BLaER1 (cell line): ENCODE measurements at regions not wholly inside any gene's neighbourhood (a gene's known extent, or its start where the extent isn't known, plus 50 kb on each side); places are given as distances from the start of the nearest gene placed in this dataset.

Source experiments
- H3K27ac ChIP-seq: shearing (Covaris generic); formaldehyde crosslinking; 2 replicates; pipeline ENCODE4 v1.8.1; 2022
- H3K27me3 ChIP-seq: shearing (Covaris generic); formaldehyde crosslinking; 2 replicates; pipeline ENCODE4 v1.8.1; 2022
- H3K36me3 ChIP-seq: shearing (Covaris generic); formaldehyde crosslinking; 2 replicates; pipeline ENCODE4 v1.8.1; 2022
- H3K4me1 ChIP-seq: shearing (Covaris generic); formaldehyde crosslinking; 2 replicates; pipeline ENCODE4 v1.8.1; 2022
- H3K4me2 ChIP-seq: shearing (Covaris generic); formaldehyde crosslinking; 2 replicates; pipeline ENCODE4 v1.8.1; 2022
- H3K4me3 ChIP-seq: shearing (Covaris generic); formaldehyde crosslinking; 2 replicates; pipeline ENCODE4 v1.8.1; 2022
- H3K9ac ChIP-seq: shearing (Covaris generic); formaldehyde crosslinking; 2 replicates; pipeline ENCODE4 v1.8.1; 2022
- H3K9me3 ChIP-seq: shearing (Covaris generic); formaldehyde crosslinking; 2 replicates; pipeline ENCODE4 v1.8.1; 2022
- H4K20me1 ChIP-seq: shearing (Covaris generic); formaldehyde crosslinking; 2 replicates; pipeline ENCODE4 v1.8.1; 2022
- Cebpa-rat ChIP-seq: shearing (Covaris generic); IDR thresholded peaks from 2 replicates; pipeline ENCODE4 v1.8.1; 2022

- Histone ChIP-seq H3K9me3 (peaks cover 22% of the 10 kb centered on the region), H3K36me3 (no peaks in the 10 kb centered on the region), H3K27me3 (no peaks in the 10 kb centered on the region), H3K9ac (no peak overlapping the region), H3K4me3 (no peak overlapping the region), H3K4me1 (no peaks in the 10 kb centered on the region), H3K4me2 (no peak overlapping the region), H4K20me1 (no peaks in the 10 kb centered on the region), H3K27ac (no peak overlapping the region)
- TF ChIP-seq Cebpa-rat = no peak
Measured at GRCh38 chr12:46682148-46682547, 143.6 kb downstream of the SLC38A4 start.

GRCh38 chr12:46680506-46680905, 145.3 kb downstream of the SLC38A4 start:
- Histone ChIP-seq H3K36me3 (no peaks in the 10 kb centered on the region), H3K9me3 (peaks cover 19% of the 10 kb centered on the region), H3K4me2 (no peak overlapping the region), H4K20me1 (no peaks in the 10 kb centered on the region), H3K4me1 (no peaks in the 10 kb centered on the region), H3K9ac (no peak overlapping the region), H3K27ac (no peak overlapping the region), H3K4me3 (no peak overlapping the region), H3K27me3 (no peaks in the 10 kb centered on the region)
- TF ChIP-seq Cebpa-rat = no peak

DNA sequence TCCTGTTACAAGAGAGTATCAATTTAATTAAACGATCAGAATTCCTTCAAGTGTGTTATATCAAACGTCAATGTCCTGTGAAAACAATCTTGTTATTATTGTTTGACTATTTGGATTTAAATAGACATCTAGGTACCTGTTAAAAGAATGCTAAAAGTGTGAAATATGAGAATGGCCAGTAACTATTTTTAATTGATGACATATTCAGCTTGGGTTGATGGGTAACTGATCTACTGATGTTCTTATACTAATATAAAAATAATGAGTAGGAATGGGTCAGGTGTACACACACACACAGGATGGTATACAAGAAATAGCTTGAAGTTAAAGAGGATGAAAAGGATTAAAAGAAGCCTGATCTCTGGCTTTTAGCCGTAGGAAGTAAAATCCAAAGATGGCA, 146.0 kb downstream of the SLC38A4 start:
- no peak overlapping the region for H3K4me2 ChIP-seq
- H3K27me3 ChIP-seq = no peaks in the 10 kb centered on the region

DNA sequence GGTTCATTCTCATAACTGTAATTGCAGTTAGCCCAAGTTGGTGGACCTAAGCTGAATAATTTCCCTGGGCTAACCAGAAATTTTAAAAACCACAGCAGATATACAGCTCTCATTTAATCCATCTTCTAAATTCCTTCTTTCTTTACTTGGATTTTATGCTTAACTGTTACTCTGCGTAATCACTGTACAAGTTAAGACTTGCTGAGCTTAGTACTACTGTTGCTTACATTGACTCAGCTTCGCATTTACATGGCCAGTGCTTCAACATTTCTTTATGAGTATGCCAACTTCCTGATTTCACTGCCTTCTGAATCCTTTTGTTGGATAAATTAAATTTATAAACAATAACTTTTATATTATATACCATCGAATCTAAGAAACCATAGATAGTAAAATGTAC, 147.4 kb downstream of the SLC38A4 start:
- no peak overlapping the region for H3K9ac ChIP-seq
- no peak overlapping the region for H3K4me2 ChIP-seq
- no peaks in the 10 kb centered on the region; the same call in 1 of the 2 replicates for H3K9me3 ChIP-seq
- no peaks in the 10 kb centered on the region for H3K4me1 ChIP-seq
- H3K4me3 ChIP-seq = no peak overlapping the region
- H3K27me3 ChIP-seq = no peaks in the 10 kb centered on the region
- no peaks in the 10 kb centered on the region for H3K36me3 ChIP-seq
- no peaks in the 10 kb centered on the region for H4K20me1 ChIP-seq
- no peak for TF ChIP-seq Cebpa-rat
- no peak overlapping the region for H3K27ac ChIP-seq

More for the DNA sequence above, 146.0 kb downstream of the SLC38A4 start:
- Histone ChIP-seq H4K20me1 (no peaks in the 10 kb centered on the region), H3K27ac (no peak overlapping the region), H3K36me3 (no peaks in the 10 kb centered on the region), H3K4me3 (no peak overlapping the region), H3K9ac (no peak overlapping the region), H3K9me3 (peaks cover 13% of the 10 kb centered on the region), H3K4me1 (no peaks in the 10 kb centered on the region)
- TF ChIP-seq Cebpa-rat = no peak

DNA sequence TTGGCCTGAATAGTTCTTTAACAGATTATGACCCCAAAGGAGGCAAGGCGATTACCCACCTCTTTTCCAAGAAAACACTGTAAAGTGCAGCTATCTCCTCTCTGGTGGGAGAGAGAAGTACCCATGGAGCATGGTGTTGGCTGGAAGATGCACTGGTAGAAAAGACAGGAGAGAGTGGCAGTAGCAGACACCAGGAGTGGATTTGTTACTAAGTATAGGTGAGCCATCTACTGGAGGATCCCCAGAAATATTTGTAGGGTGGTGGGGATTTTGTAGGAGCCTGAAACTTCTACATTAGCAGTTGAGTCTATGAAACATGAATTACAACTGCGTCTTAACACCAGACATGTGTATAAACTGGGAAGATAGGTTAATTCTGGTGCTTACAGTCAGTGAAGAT, 148.0 kb downstream of the SLC38A4 start:
- Histone ChIP-seq H3K4me2 (no peak overlapping the region), H4K20me1 (no peaks in the 10 kb centered on the region), H3K9me3 (no peaks in the 10 kb centered on the region), H3K4me3 (no peak overlapping the region), H3K4me1 (no peaks in the 10 kb centered on the region), H3K36me3 (no peaks in the 10 kb centered on the region), H3K27me3 (no peaks in the 10 kb centered on the region), H3K9ac (no peak overlapping the region), H3K27ac (no peak overlapping the region)
- no peak for TF ChIP-seq Cebpa-rat

DNA sequence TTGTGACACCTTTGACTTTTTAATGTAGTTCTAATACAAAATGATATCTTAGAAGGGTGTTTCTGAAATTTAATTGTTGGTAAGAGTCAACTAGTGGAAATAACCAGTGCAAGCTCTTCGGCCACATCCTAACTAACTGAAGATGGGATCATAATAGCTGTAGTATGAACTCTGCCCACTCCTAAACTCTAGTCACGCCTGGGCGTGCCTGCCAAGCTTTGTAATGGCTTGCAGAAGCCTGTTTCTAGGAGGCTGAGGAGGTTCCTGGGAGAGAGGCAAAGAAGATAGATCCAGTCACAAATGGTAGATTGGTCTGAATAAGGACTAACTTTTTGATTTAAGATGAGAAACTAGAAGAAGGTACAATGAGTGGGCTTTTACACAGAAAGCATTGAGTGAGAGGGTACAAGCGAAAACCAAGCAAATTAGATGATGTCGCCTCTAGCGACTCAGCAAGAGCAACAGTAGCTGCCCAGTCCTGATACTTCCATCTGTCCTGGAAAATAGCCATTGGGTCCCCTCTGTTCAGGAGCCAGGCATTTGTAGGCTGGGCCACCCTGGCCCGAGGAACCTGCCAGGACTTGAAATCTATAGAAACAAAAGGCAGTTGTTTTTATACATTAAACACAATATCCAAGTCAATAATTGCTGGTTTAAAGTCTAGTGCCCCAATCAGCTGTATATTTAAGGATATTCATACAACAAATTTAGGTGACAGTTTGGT, 148.8 kb downstream of the SLC38A4 start:
- Histone ChIP-seq H3K27me3 (no peaks in the 10 kb centered on the region), H3K4me3 (no peak overlapping the region), H3K27ac (no peak overlapping the region), H3K4me2 (no peak overlapping the region), H3K36me3 (no peaks in the 10 kb centered on the region), H3K9me3 (no peaks in the 10 kb centered on the region), H3K9ac (no peak overlapping the region), H3K4me1 (no peaks in the 10 kb centered on the region), H4K20me1 (no peaks in the 10 kb centered on the region)
- TF ChIP-seq Cebpa-rat = no peak

DNA sequence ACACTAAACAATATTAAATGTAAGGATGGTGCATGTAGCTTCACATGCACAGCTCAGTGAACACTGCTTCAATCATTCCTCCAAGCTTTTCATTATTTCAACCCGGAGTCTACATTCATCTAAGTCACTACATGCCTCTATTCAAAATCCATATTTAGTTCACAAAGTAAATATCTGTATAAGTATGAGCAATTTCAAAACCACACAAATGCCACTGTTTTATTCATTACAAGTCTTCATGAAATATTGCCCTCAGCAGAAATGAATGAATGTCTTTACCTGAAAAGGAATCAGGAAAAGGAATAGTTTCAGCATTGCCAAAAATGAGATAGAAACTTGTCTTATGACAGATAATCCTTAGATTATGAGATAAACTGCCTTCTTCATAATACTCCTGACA, 149.4 kb downstream of the SLC38A4 start:
- Histone ChIP-seq H3K4me3 (no peak overlapping the region), H3K4me1 (no peaks in the 10 kb centered on the region), H4K20me1 (no peaks in the 10 kb centered on the region), H3K4me2 (no peak overlapping the region), H3K27me3 (no peaks in the 10 kb centered on the region), H3K9me3 (no peaks in the 10 kb centered on the region), H3K27ac (no peak overlapping the region), H3K36me3 (no peaks in the 10 kb centered on the region), H3K9ac (no peak overlapping the region)
- no peak for TF ChIP-seq Cebpa-rat

- no peak overlapping the region for H3K4me3 ChIP-seq
- no peak overlapping the region for H3K9ac ChIP-seq
- no peaks in the 10 kb centered on the region for H3K36me3 ChIP-seq
- H3K27ac ChIP-seq = no peak overlapping the region
- H4K20me1 ChIP-seq = no peaks in the 10 kb centered on the region
- TF ChIP-seq Cebpa-rat = no peak
- H3K9me3 ChIP-seq = no peaks in the 10 kb centered on the region
- H3K4me1 ChIP-seq = no peaks in the 10 kb centered on the region
- no peaks in the 10 kb centered on the region for H3K27me3 ChIP-seq
- no peak overlapping the region for H3K4me2 ChIP-seq
Measured at GRCh38 chr12:46675736-46676135, 150.1 kb downstream of the SLC38A4 start.

DNA sequence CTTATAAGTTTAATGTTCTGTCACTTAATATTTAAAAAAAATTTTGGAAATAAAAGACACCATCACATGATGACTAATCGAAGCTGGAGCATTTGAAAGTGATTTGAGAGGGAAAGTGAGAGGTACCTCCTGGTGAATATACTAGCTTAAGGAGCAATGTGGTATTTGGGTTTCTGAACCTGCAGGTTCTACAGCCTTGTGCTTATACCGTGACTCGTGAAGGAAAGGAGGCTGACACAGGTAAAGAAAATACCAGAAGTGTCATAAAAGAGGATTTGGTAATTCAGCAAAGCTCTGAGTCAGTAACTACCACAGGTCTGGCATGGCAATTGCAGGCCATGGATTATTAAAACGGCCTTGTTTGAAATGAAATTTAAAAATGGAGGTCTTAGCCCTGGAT, 151.0 kb downstream of the SLC38A4 start:
- Histone ChIP-seq H3K27me3 (no peaks in the 10 kb centered on the region), H3K4me1 (no peaks in the 10 kb centered on the region), H3K4me2 (no peak overlapping the region), H3K9me3 (no peaks in the 10 kb centered on the region), H4K20me1 (no peaks in the 10 kb centered on the region), H3K4me3 (no peak overlapping the region), H3K9ac (no peak overlapping the region), H3K27ac (no peak overlapping the region), H3K36me3 (no peaks in the 10 kb centered on the region)
- TF ChIP-seq Cebpa-rat = no peak

DNA sequence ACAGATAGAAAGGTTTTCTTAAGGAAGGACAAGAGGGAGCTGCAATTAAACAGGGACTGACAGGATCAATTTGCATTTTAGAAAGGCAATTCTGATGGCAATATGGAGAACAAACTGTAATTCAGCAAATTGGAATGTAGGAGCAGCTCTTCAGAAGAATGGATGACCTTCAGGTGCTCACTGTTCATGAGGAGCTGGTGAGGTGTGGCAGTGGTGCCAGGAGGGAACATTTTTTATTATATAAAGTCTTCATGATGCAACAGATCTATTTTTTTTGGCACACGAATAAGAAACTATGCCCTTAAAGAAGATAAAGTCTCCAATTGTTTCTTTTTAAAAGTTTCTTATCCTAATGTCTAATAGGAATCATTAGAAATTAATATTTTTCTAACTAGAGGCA, 151.7 kb downstream of the SLC38A4 start:
- Histone ChIP-seq H3K27ac (no peak overlapping the region), H4K20me1 (no peaks in the 10 kb centered on the region), H3K9me3 (no peaks in the 10 kb centered on the region), H3K4me1 (no peaks in the 10 kb centered on the region), H3K36me3 (no peaks in the 10 kb centered on the region), H3K9ac (no peak overlapping the region), H3K4me3 (no peak overlapping the region), H3K4me2 (no peak overlapping the region), H3K27me3 (no peaks in the 10 kb centered on the region)
- TF ChIP-seq Cebpa-rat = no peak

- H4K20me1 ChIP-seq = no peaks in the 10 kb centered on the region
- no peak overlapping the region for H3K4me2 ChIP-seq
- no peak overlapping the region for H3K27ac ChIP-seq
- H3K9ac ChIP-seq = no peak overlapping the region
- H3K4me3 ChIP-seq = no peak overlapping the region
- no peaks in the 10 kb centered on the region for H3K9me3 ChIP-seq
- TF ChIP-seq Cebpa-rat = no peak
- H3K27me3 ChIP-seq = no peaks in the 10 kb centered on the region
- no peaks in the 10 kb centered on the region for H3K4me1 ChIP-seq
- H3K36me3 ChIP-seq = no peaks in the 10 kb centered on the region
Measured at GRCh38 chr12:46671102-46671501, 154.7 kb downstream of the SLC38A4 start.
